Pancreas (tissue), 10 donors: ENCODE measurements at regions not wholly inside any gene's neighbourhood (a gene's known extent, or its start where the extent isn't known, plus 50 kb on each side); places are given as distances from the start of the nearest gene placed in this dataset.

Experiments used
- ATAC-seq, 4 donors: fragments of 200-7000 bp; cut with Tn5 transposase; one replicate each; pipeline versions ENCODE4 v1.8.0 to v1.9.1; 2020; ENCODE audit warnings: mild to moderate bottlenecking in 4 of 4, moderate library complexity in 4 of 4
- DNase-seq, 6 donors: peaks; one replicate each; pipeline ENCODE4 v3.0.0-alpha.2; 2020
- FAIRE-seq: peaks from 2 replicates; lab custom pipeline; 2012; peaks lifted over from hg19 to GRCh38; lab: Jason Lieb, UNC
- H3K27ac ChIP-seq, 4 donors: fragments of 200-600 bp; sonication (generic); 1 replicate in 3 of 4; 2 replicates in 1 of 4; pipeline versions ENCODE4 v1.5.0 to v1.8.0; 2020
- H3K27me3 ChIP-seq, 4 donors: fragments of 200-600 bp; one replicate each; pipeline ENCODE4 v1.8.0; 2021
- H3K36me3 ChIP-seq, 3 donors: fragments of 200-600 bp; sonication (generic) in 1 of 3; one replicate each; pipeline versions ENCODE4 v1.5.0 to v1.8.0; 2020 to 2021
- H3K4me1 ChIP-seq, 3 donors: fragments of 200-600 bp; one replicate each; pipeline ENCODE4 v1.8.0; 2021
- H3K4me3 ChIP-seq, 4 donors: fragments of 200-600 bp; sonication (generic) in 2 of 4; one replicate each; pipeline versions ENCODE4 v1.5.0 to v1.8.0; 2020 to 2021
- H3K9me3 ChIP-seq, 4 donors: fragments of 200-600 bp; one replicate each; pipeline ENCODE4 v1.8.0; 2021
- WGBS, 2 donors: extraction: QIAGEN DNeasy Blood & Tissue Kit; methylation state at CpG; one replicate each; pipeline ENCODE4 v1.1.7; 2013; 5-methylcytosine and 5-hydroxymethylcytosine counted together
- intact Hi-C, 3 donors: fragments of 100-400 bp; cut with DNase I; formaldehyde crosslinking; loops; one replicate each; pipeline versions ENCODE4 v1.11.1 to v1.14.2; 2022
- TF ChIP-seq, protein P1 (sequence below), 4 donors: fragments of 200-600 bp; sonication (generic) in 3 of 4; IDR thresholded peaks; one replicate each; pipeline versions ENCODE4 v1.5.0 to v1.8.0; 2021; ENCODE audit warnings: antibody characterized with exemption in 4 of 4
- donor health status: healthy with polysubstance abuse.
- donor health status: DM: no; HTN: no; CAD: no; lungs with moderate emphysema.
- donor health status: DM: no; HTN: no; CAD: no.
- donor health status: control.
- donor health status: control.
- donor health status: Bipolar disorder and iron deficiency.
- donor health status: DM: yes; HTN: yes; CAD: no.
- donor health status: DM: no; HTN: no; CAD: no.
- donor health status: DM: no; HTN: no; CAD: no.
- donor health status: DM: yes; HTN: yes; CAD: no.

DNA sequence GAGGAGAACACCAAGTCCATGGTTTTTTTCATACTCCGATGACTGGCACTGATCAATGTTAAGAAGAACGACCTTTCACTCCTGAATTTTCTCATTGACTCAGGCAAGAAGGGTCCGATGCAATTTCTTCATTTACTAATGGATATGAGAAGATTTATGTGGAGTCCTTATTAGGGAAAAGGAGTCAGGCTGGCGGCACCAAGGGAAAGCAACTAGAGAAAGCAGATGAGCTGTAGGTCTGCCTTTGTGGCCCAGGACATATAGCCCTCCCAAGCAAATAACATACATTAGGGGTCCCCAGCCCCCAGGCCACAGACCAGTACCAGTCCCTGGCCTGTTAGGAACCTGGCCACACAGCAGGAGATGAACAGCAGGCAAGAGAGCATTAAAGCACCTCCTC, 206.8 kb downstream of the KBTBD8 start:
- DNase-seq (no peak), ATAC-seq (no peak), FAIRE-seq (no peak)
- WGBS, 2 donors = 74 to 88% methylated on average over 4 of the region's 4 CpGs
- H3K27ac ChIP-seq = no peak overlapping the region
- H3K27me3 ChIP-seq = no peaks in the 10 kb centered on the region
- TF ChIP-seq, protein P1, sequence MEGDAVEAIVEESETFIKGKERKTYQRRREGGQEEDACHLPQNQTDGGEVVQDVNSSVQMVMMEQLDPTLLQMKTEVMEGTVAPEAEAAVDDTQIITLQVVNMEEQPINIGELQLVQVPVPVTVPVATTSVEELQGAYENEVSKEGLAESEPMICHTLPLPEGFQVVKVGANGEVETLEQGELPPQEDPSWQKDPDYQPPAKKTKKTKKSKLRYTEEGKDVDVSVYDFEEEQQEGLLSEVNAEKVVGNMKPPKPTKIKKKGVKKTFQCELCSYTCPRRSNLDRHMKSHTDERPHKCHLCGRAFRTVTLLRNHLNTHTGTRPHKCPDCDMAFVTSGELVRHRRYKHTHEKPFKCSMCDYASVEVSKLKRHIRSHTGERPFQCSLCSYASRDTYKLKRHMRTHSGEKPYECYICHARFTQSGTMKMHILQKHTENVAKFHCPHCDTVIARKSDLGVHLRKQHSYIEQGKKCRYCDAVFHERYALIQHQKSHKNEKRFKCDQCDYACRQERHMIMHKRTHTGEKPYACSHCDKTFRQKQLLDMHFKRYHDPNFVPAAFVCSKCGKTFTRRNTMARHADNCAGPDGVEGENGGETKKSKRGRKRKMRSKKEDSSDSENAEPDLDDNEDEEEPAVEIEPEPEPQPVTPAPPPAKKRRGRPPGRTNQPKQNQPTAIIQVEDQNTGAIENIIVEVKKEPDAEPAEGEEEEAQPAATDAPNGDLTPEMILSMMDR (IDR thresholded peaks at IDR 0.05) = no peak
- no peaks in the 10 kb centered on the region for H3K36me3 ChIP-seq
- no peaks in the 10 kb centered on the region for H3K9me3 ChIP-seq
- no peak overlapping the region for H3K4me3 ChIP-seq
- intact Hi-C loops = no loop called here
- H3K4me1 ChIP-seq = no peaks in the 10 kb centered on the region

DNA sequence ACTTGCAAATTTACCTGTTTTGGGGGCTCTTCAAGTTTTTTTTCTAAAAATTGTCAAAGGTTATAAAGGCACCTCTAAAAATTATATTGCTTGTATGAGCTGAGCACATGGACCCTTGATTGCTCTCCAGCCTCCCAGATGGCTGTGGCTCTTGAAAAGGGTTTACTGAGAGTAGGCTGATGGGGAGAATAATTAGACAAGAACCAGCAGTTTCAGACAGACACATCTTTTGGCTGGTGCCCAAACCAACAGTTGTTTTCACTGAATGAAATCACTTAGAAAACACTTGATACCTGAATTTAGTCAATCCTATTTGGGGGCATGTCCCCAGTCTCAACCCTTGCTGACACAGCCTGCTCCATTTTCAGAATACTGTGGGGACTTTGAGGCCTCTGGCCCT, 217.6 kb downstream of the KBTBD8 start:
- Histone ChIP-seq H3K27me3 (no peaks in the 10 kb centered on the region), H3K27ac (no peak overlapping the region), H3K9me3 (no peaks in the 10 kb centered on the region), H3K4me3 (no peak overlapping the region), H3K4me1 (no peaks in the 10 kb centered on the region), H3K36me3 (no peaks in the 10 kb centered on the region)
- FAIRE-seq (no peak), ATAC-seq (no peak), DNase-seq (no peak)
- TF ChIP-seq, protein P1 (IDR thresholded peaks at IDR 0.05) = no peak
- intact Hi-C loops = no loop called here

DNA sequence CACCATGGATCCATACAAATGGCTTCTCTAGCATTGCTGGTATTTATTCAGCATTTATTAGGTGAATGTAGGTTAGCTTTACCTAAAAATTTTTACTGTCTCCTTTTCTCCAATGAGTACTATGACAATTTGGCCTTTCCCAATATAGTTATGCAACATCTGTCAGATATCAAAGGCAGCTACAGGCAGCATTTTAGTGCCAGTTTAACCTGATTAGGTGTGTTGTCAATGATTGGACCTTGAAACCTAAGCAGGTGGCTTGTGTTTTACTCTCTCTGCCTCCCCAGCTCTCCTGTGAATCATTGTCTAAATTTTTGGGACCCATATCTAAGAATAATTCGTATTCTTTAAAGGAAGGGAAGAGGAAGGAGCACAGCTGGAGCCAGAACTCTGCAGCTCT, 228.9 kb downstream of the KBTBD8 start:
- intact Hi-C loops = no loop called here
- ATAC-seq = no peak
- no peaks in the 10 kb centered on the region for H3K4me1 ChIP-seq
- no peak overlapping the region for H3K4me3 ChIP-seq
- H3K27me3 ChIP-seq = no peaks in the 10 kb centered on the region
- no peaks in the 10 kb centered on the region for H3K9me3 ChIP-seq
- no peak for FAIRE-seq
- DNase-seq = no peak
- no peaks in the 10 kb centered on the region for H3K36me3 ChIP-seq
- H3K27ac ChIP-seq = no peak overlapping the region
- TF ChIP-seq, protein P1 (IDR thresholded peaks at IDR 0.05) = no peak
- 13 to 14% methylated on average over 1 of the region's 1 CpG for whole genome bisulfite sequencing, 2 donors

DNA sequence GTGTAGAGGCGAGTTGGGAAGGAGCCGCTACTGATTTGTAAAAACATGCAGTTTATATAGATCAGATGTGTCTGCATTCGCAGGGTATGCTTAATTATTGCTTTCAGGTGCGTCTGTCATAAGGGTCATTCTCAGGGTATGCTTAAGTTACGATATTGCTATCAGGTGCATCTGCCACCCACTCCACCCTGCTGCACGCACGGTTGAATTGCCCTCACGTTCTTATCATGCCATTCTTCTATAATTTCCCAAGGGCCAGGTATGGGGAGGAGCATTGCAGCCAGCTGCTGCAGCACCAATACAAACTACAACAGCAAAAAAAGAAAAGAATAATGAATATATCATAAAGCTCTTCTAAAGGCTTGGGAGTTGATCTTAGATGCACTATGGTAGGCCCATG, 230.0 kb downstream of the KBTBD8 start:
- Histone ChIP-seq H3K27ac (no peak overlapping the region), H3K4me1 (no peaks in the 10 kb centered on the region), H3K27me3 (no peaks in the 10 kb centered on the region), H3K9me3 (no peaks in the 10 kb centered on the region), H3K4me3 (no peak overlapping the region), H3K36me3 (no peaks in the 10 kb centered on the region)
- no peak for DNase-seq
- no peak for FAIRE-seq
- WGBS, 2 donors = 78 to 82% methylated on average over 8 of the region's 8 CpGs
- TF ChIP-seq, protein P1 (IDR thresholded peaks at IDR 0.05) = no peak
- no peak for ATAC-seq
- intact Hi-C loops = no loop called here

DNA sequence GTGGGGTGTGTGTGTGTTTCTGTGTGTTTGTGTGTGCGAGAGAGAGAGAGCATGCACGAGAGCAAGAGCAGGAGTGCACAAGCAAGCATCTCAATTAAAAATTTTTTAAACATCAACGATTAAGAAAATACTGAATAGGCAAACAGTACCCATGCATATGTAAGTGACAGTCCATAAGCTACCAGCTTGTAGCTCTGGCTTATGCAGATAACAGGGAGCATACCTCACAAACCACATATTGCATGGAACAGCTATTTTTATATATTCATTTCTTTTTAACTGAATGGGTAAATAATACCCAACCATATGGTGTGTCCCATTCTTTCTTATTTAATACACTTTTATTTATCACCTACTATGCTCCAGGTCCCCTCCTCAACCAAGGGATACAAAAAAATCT, 234.5 kb downstream of the KBTBD8 start:
- no peak for DNase-seq
- Histone ChIP-seq H3K36me3 (no peaks in the 10 kb centered on the region), H3K27ac (no peak overlapping the region), H3K4me1 (no peaks in the 10 kb centered on the region), H3K27me3 (no peaks in the 10 kb centered on the region), H3K4me3 (no peak overlapping the region), H3K9me3 (no peaks in the 10 kb centered on the region)
- no peak for FAIRE-seq
- ATAC-seq = no peak
- WGBS, 2 donors = 83 to 96% methylated on average over 3 of the region's 3 CpGs
- intact Hi-C loops = no loop called here
- TF ChIP-seq, protein P1 (IDR thresholded peaks at IDR 0.05) = no peak
